K562 (cell line): ENCODE measurements at regions not wholly inside any gene's neighbourhood (a gene's known extent, or its start where the extent isn't known, plus 50 kb on each side); places are given as distances from the start of the nearest gene placed in this dataset.

ENCODE experiments used
- ATAC-seq: fragments of 200-7000 bp; cut with Tn5 transposase; 3 replicates; pipeline ENCODE4 v1.9.1; 2020; ENCODE audit warnings: moderate library complexity
- BruUV-seq: library from RNA; stranded (reverse); fragments of 400-500 nt; replicated peaks from 2 replicates; lab custom pipeline; 2021; lab: Mats Ljungman, UMichigan
- CTCF ChIA-PET: fragments of 300-600 bp; formaldehyde crosslinking; extraction: SDS; loops from one replicate; lab custom pipeline; 2021; ENCODE audit warnings: low intra/inter-chr PET ratio; lab: Yijun Ruan, JAX
- POLR2A ChIA-PET: fragments of 300-600, 350-650 bp; sonication (Branson Sonifier 250); formaldehyde crosslinking; extraction: SDS; loops from one replicate; lab custom pipeline; 2021; ENCODE audit warnings: antibody characterized with exemption, inconsistent platforms; lab: Yijun Ruan, JAX
- DNase-seq, 4 experiments: peaks; one replicate each; pipeline versions ENCODE4 v3.0.0 to v3.0.0-alpha.2; 2011 to 2018; ENCODE audit warnings: low spot score in 3 of 4, mixed read lengths in 3 of 4; ENCODE audit errors: extremely low read depth in 1 of 4
- FAIRE-seq: peaks from 2 replicates; lab custom pipeline; 2011; peaks lifted over from hg19 to GRCh38; lab: Jason Lieb, UNC
- H2AFZ ChIP-seq: 2 replicates; pipeline ENCODE4 v1.6.0; 2011; ENCODE audit warnings: low read depth, low read length, control low read depth, inconsistent platforms
- H3K27ac ChIP-seq: fragments of 200-600 bp; 3 replicates; pipeline ENCODE4 v1.8.0; 2011; ENCODE audit warnings: low read depth, mild to moderate bottlenecking, control low read depth, inconsistent platforms, low read length, moderate library complexity, mixed read lengths; ENCODE audit errors: extremely low read depth
- H3K27me3 ChIP-seq, 2 experiments: fragments of 300-600 bp in 1 of 2; 2 replicates in 1 of 2; 3 replicates in 1 of 2; pipeline versions ENCODE4 v1.6.0 to v1.8.0; 2011; ENCODE audit warnings: inconsistent platforms in 2 of 2, low read length in 2 of 2, mild to moderate bottlenecking in 1 of 2, mixed read lengths in 1 of 2, moderate library complexity in 1 of 2; ENCODE audit not compliant: control insufficient read depth in 2 of 2, insufficient read depth in 2 of 2
- H3K36me3 ChIP-seq: fragments of 300-600 bp; 3 replicates; pipeline ENCODE4 v1.8.0; 2011; ENCODE audit warnings: mild to moderate bottlenecking, low read length, inconsistent platforms; ENCODE audit not compliant: control insufficient read depth, insufficient read depth
- H3K4me1 ChIP-seq, 2 experiments: fragments of 200-600 bp in 1 of 2; replicated peaks in 1 of 2; 2 replicates in 1 of 2; 3 replicates in 1 of 2; pipeline versions ENCODE4 v1.5.1 to v1.8.0; 2011; ENCODE audit warnings: inconsistent platforms in 2 of 2, low read length in 2 of 2, mild to moderate bottlenecking in 1 of 2, mixed read lengths in 1 of 2, moderate library complexity in 1 of 2; ENCODE audit not compliant: control insufficient read depth in 2 of 2, insufficient read depth in 2 of 2
- H3K4me2 ChIP-seq: 2 replicates; pipeline ENCODE4 v1.6.1; 2011; ENCODE audit warnings: low read length, control low read depth, inconsistent platforms, mixed read lengths; ENCODE audit not compliant: insufficient read depth
- H3K4me3 ChIP-seq: fragments of 200-600 bp; sonication (generic), shearing (Covaris generic); 2 replicates; pipeline ENCODE4 v1.5.1; 2016; ENCODE audit warnings: control low read depth, inconsistent platforms
- H3K79me2 ChIP-seq: fragments of 200-600 bp; 3 replicates; pipeline ENCODE4 v1.8.0; 2011; ENCODE audit warnings: low read length, inconsistent platforms; ENCODE audit not compliant: control insufficient read depth, insufficient read depth
- H3K9ac ChIP-seq, 2 experiments: 2 replicates each; pipeline versions ENCODE4 v1.6.0 to v1.6.1; 2011; ENCODE audit warnings: low read depth in 2 of 2, low read length in 2 of 2, control low read depth in 1 of 2, inconsistent platforms in 1 of 2, mild to moderate bottlenecking in 1 of 2, mixed read lengths in 1 of 2; ENCODE audit not compliant: insufficient read depth in 1 of 2
- H3K9me1 ChIP-seq: one replicate; pipeline ENCODE4 v1.6.0; 2011; ENCODE audit warnings: inconsistent platforms, mild to moderate bottlenecking, low read length, moderate library complexity; ENCODE audit not compliant: control insufficient read depth, insufficient read depth
- H3K9me3 ChIP-seq: replicated peaks from 2 replicates; pipeline ENCODE4 v1.5.1; 2011; ENCODE audit warnings: low read depth, low read length, inconsistent platforms; ENCODE audit not compliant: control insufficient read depth, insufficient read depth
- H4K20me1 ChIP-seq: replicated peaks from 2 replicates; pipeline ENCODE4 v1.6.1; 2011; ENCODE audit warnings: low read length, inconsistent platforms, mixed read lengths; ENCODE audit not compliant: control insufficient read depth, insufficient read depth
- C11orf30 ChIP-seq: fragments of 450-650 bp; IDR thresholded peaks from 2 replicates; pipeline ENCODE4 v1.6.1; 2016; ENCODE audit warnings: low read depth, mild to moderate bottlenecking
- NCOA2 ChIP-seq, 2 experiments: fragments of 450-650 bp; IDR thresholded peaks; 2 replicates each; pipeline ENCODE4 v1.6.1; 2018; ENCODE audit warnings: mild to moderate bottlenecking in 2 of 2, moderate library complexity in 1 of 2; ENCODE audit not compliant: partially characterized antibody in 2 of 2
- POLR2G ChIP-seq: fragments of 200-400 bp; formaldehyde crosslinking; IDR thresholded peaks from 2 replicates; pipeline ENCODE4 v1.6.1; 2017; ENCODE audit warnings: low read depth, mild to moderate bottlenecking, antibody characterized with exemption, low read length, moderate library complexity
- RFX7 ChIP-seq: fragments of 250-450 bp; sonication (Bioruptor Pico); IDR thresholded peaks from 2 replicates; pipeline ENCODE4 v1.5.1; 2021; ENCODE audit warnings: mild to moderate bottlenecking
- SMAD4 ChIP-seq: fragments of 250-450 bp; sonication (Bioruptor Pico); conservative IDR thresholded peaks from 2 replicates; pipeline ENCODE4 v1.8.0; 2021; ENCODE audit warnings: inconsistent platforms, mild to moderate bottlenecking, moderate library complexity
- ZBTB40 ChIP-seq, 2 experiments: fragments of 450-650 bp in 1 of 2; sonication (generic) in 1 of 2; formaldehyde crosslinking in 1 of 2; IDR thresholded peaks; 2 replicates each; pipeline versions ENCODE4 v1.7.1 to v1.9.0; 2016 to 2022; ENCODE audit warnings: inconsistent platforms in 1 of 2, mild to moderate bottlenecking in 1 of 2, missing genetic modification reagents in 1 of 2
- ZNF175 ChIP-seq: fragments of 200-800 bp; sonication (Bioruptor generic); IDR thresholded peaks from 2 replicates; pipeline ENCODE4 v1.6.1; 2016; ENCODE audit warnings: low read depth, mild to moderate bottlenecking, missing genetic modification characterization, missing compliant biosample characterization
- ZNF592 ChIP-seq: fragments of 450-650 bp; IDR thresholded peaks from 2 replicates; pipeline ENCODE4 v1.6.1; 2017; ENCODE audit warnings: antibody characterized with exemption, mild to moderate bottlenecking
- WGBS: fragments of 100-300 bp; shearing (Covaris generic); methylation state at CpG from one replicate; pipeline ENCODE4 v1.1.6; 2016; ENCODE audit warnings: low coverage, mixed read lengths; ENCODE audit not compliant: insufficient coverage; ENCODE audit errors: missing lambda C conversion rate; 5-methylcytosine and 5-hydroxymethylcytosine counted together
- in situ Hi-C: fragments of 300-500 bp; cut with MboI; formaldehyde crosslinking; loops from 4 replicates; pipeline ENCODE4 v1.15.0; 2018; ENCODE audit warnings: inconsistent platforms, mixed read lengths
- intact Hi-C: fragments of 100-400 bp; cut with micrococcal nuclease; formaldehyde crosslinking; loops from 2 replicates; pipeline ENCODE4 v1.14.2; 2022

GRCh38 chr4:95693594-95693993, 144.8 kb upstream of the UNC5C start (continued):
- TF ChIP-seq ZBTB40 (IDR thresholded peaks at IDR 0.05) = no peak
- TF ChIP-seq ZBTB40 (CRISPR knock-in tag; IDR thresholded peaks at IDR 0.05) = no peak

- ChIA-PET CTCF (no interaction called here), POLR2A (no interaction called here)
- Histone ChIP-seq H3K27me3 (no peaks in the 10 kb centered on the region), H3K4me3 (no peak overlapping the region), H3K4me2 (no peak overlapping the region), H3K9me1 (no peaks in the 10 kb centered on the region), H3K27ac (no peak overlapping the region), H3K79me2 (no peaks in the 10 kb centered on the region), H2AFZ (no peak overlapping the region), H4K20me1 (no peaks in the 10 kb centered on the region), H3K9me3 (no peaks in the 10 kb centered on the region), H3K9ac (no peak overlapping the region), H3K4me1 (no peaks in the 10 kb centered on the region), H3K36me3 (no peaks in the 10 kb centered on the region)
- DNase-seq (no peak), FAIRE-seq (no peak), ATAC-seq (no peak)
- BruUV-seq = no TSS peak
- intact Hi-C loops = no loop called here
- WGBS = 0% methylated on average over 1 of the region's 1 CpG
- in situ Hi-C loops = no loop called here
- TF ChIP-seq SMAD4 (CRISPR knock-in tag) (no peak), RFX7 (CRISPR knock-in tag) (no peak), C11orf30 (no peak), ZNF592 (no peak), NCOA2 (IDR thresholded peaks at IDR 0.05; ENCODE audit: partially characterized antibody in 2 of 2) (no peak), ZNF175 (no peak), POLR2G (no peak)
Observed at GRCh38 chr4:95676190-95676589, 127.4 kb upstream of the UNC5C start.
